Coronary artery (tissue), 2 donors: ENCODE measurements at regions not wholly inside any gene's neighbourhood (a gene's known extent, or its start where the extent isn't known, plus 50 kb on each side); places are given as distances from the start of the nearest gene placed in this dataset.

Experiments used
- DNase-seq: peaks from one replicate; pipeline ENCODE4 v3.0.0-alpha.2; 2017; ENCODE audit warnings: low spot score
- H3K27ac ChIP-seq, 2 donors: fragments of 200-600 bp; sonication (generic); one replicate each; pipeline ENCODE4 v1.5.1; 2016 to 2019
- H3K4me3 ChIP-seq: fragments of 200-600 bp; sonication (generic); 2 replicates; pipeline ENCODE4 v1.5.1; 2016; ENCODE audit warnings: mild to moderate bottlenecking, moderate library complexity
- CTCF ChIP-seq: fragments of 200-600 bp; sonication (generic); IDR thresholded peaks from one replicate; pipeline ENCODE4 v1.5.1; 2019; ENCODE audit warnings: antibody characterized with exemption

GRCh38 chr13:63671296-63671695 is 2255.6 kb upstream of the PCDH20 start:
- H3K4me3 ChIP-seq = no peak overlapping the region
- TF ChIP-seq CTCF = no peak
- H3K27ac ChIP-seq = no peak overlapping the region
- no peak for DNase-seq

GRCh38 chr13:63651394-63651793 is 2235.7 kb upstream of the PCDH20 start:
- DNase-seq = no peak

GRCh38 chr13:63643543-63643942 is 2227.9 kb upstream of the PCDH20 start:
- Histone ChIP-seq H3K4me3 (no peak overlapping the region), H3K27ac (no peak overlapping the region)
- TF ChIP-seq CTCF = no peak
- no peak for DNase-seq

More at GRCh38 chr13:63651394-63651793, 2235.7 kb upstream of the PCDH20 start:
- H3K4me3 ChIP-seq = no peak overlapping the region
- no peak overlapping the region for H3K27ac ChIP-seq
- TF ChIP-seq CTCF = no peak

- no peak overlapping the region for H3K27ac ChIP-seq
- no peak for DNase-seq
- peak overlapping the region; percentile 36 for H3K4me3 ChIP-seq
- TF ChIP-seq CTCF = no peak
These were observed 2220.8 kb upstream of the PCDH20 start for GRCh38 chr13:63636316-63636993.

GRCh38 chr13:63632321-63632720 is 2216.7 kb upstream of the PCDH20 start:
- no peak overlapping the region for H3K4me3 ChIP-seq
- no peak overlapping the region for H3K27ac ChIP-seq
- TF ChIP-seq CTCF = no peak
- DNase-seq = no peak

GRCh38 chr13:63631006-63631405 is 2215.4 kb upstream of the PCDH20 start:
- Histone ChIP-seq H3K4me3 (no peak overlapping the region), H3K27ac (no peak overlapping the region)
- DNase-seq = no peak
- no peak for TF ChIP-seq CTCF

GRCh38 chr13:63629591-63629990 is 2213.9 kb upstream of the PCDH20 start:
- no peak overlapping the region for H3K27ac ChIP-seq
- no peak for TF ChIP-seq CTCF
- no peak for DNase-seq

More at GRCh38 chr13:63629591-63629990, 2213.9 kb upstream of the PCDH20 start:
- H3K4me3 ChIP-seq = no peak overlapping the region
